Thyroid gland (tissue), 4 donors: ENCODE measurements at regions not wholly inside any gene's neighbourhood (a gene's known extent, or its start where the extent isn't known, plus 50 kb on each side); places are given as distances from the start of the nearest gene placed in this dataset.

Experiments used
- CTCF ChIP-seq, 6 experiments: fragments of 200-600 bp in 3 of 6; fragments of 450-650 bp in 3 of 6; sonication (generic) in 3 of 6; IDR thresholded peaks; one replicate each; pipeline ENCODE4 v1.5.1; 2016 to 2019; ENCODE audit warnings: antibody characterized with exemption in 6 of 6, mild to moderate bottlenecking in 2 of 6, inconsistent platforms in 1 of 6, moderate library complexity in 1 of 6
- POLR2A ChIP-seq, 2 donors: fragments of 450-650 bp; IDR thresholded peaks; one replicate each; pipeline ENCODE4 v1.6.1; 2017; ENCODE audit warnings: antibody characterized with exemption in 2 of 2, mild to moderate bottlenecking in 2 of 2, moderate library complexity in 1 of 2

GRCh38 chr11:133586903-133587517 is 54.7 kb upstream of the OPCML start:
- TF ChIP-seq CTCF (IDR thresholded peaks at IDR 0.05) (no peak), POLR2A (IDR thresholded peaks at IDR 0.05) (no peak)
